A204.1 (cell line): ENCODE measurements at regions not wholly inside any gene's neighbourhood (a gene's known extent, or its start where the extent isn't known, plus 50 kb on each side); places are given as distances from the start of the nearest gene placed in this dataset.

Experiments used
- FAIRE-seq: peaks from 2 replicates; lab custom pipeline; 2012; peaks lifted over from hg19 to GRCh38; lab: Jason Lieb, UNC

DNA sequence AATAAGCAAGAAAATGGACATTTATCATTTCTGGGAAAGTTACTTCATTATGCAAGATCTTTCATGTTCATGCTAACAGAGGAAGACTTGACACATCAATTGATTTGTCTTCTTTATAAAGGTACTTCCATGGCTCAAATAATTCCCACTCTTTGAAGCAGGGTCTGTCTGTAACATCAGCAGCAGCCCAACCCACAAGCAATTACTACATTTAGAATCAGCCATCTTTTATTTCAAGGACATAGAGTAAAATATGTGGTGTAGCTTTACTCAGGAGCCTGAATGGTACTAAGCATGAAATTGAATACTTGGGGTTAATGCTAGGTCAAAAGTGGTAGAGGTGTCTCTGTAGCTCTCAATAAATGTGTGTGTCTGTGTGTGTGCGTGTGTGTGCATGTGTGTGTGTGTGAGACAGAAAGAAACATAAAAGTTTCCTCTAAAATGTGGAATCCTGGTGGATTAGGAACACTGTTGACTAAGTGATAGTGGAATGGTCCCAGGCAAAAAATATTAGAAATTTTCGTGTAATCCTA is 581.1 kb downstream of the CAAP1 start:
- FAIRE-seq = no peak

DNA sequence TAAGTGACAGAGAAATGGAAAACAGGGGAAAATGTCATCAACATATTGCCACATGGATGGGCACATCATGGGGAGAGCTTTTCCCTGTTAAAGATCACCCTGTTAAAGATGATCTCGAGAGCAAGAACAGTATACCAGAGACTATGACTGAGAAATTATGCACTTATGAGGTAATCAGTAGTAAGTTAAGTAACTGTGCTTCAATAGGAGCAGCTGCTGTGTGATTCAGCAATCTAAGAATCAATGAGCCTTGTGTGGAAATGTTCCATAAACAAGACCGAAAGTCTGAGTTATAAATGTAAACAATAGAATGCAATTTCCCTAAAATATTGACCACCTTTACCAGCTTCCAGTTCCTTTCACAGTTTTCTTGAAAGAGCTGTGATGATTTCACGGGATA is 582.3 kb downstream of the CAAP1 start:
- FAIRE-seq = no peak

DNA sequence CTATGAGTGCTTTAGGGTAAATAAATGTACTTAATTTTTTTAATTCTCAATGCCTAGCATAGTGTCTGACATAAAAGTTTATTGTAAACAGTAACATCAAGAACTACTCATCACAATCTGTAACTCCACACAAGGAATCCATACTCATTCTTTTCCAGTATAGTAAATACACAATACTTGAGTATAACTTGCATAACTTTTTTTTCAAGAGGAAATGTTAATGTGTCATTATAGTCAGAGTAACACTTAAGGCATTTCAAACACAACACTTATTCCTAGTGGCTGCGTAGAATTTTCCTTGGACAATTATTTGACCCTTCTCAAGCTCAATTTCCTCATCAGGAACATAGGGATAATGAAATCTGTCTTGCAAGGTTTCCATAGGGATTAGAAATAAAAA is 584.3 kb downstream of the CAAP1 start:
- no peak for FAIRE-seq

DNA sequence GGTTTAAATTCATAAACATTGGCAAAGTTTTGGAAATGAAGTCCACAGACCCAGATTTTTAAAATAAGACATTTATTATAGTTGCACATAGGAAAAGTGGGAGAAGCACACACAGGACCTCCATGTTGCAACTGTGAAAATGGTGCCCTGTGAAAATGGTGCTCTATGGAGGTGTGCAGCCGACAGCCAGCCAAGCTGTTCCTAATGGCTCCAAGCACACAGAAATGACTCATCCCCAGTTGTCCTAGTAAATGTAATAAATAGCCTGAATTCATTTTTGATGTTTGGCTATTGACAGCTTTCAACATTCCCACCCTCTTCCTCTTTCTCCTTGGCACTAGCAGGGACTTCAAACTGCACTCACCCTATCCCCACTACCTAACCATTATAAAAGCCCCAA is 590.9 kb downstream of the CAAP1 start:
- no peak for FAIRE-seq

DNA sequence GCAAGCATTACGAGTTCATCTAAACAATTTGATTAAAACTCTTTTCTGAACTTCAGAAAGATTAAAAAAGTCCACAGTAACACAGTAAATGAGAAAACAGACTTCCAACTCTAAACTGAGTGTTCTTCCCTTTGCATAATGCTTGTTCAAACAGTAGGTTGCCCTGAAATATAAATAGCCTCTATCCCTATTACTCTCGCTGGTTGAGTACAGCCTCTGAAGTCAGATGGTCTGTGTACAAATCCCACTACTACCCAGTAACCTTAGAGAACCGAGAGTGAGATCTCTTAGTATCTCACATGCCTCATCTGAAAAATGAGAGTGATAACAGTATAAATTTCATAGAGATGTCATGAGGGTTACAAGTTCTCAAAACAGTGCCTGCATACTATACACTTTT is 591.6 kb downstream of the CAAP1 start:
- no peak for FAIRE-seq

DNA sequence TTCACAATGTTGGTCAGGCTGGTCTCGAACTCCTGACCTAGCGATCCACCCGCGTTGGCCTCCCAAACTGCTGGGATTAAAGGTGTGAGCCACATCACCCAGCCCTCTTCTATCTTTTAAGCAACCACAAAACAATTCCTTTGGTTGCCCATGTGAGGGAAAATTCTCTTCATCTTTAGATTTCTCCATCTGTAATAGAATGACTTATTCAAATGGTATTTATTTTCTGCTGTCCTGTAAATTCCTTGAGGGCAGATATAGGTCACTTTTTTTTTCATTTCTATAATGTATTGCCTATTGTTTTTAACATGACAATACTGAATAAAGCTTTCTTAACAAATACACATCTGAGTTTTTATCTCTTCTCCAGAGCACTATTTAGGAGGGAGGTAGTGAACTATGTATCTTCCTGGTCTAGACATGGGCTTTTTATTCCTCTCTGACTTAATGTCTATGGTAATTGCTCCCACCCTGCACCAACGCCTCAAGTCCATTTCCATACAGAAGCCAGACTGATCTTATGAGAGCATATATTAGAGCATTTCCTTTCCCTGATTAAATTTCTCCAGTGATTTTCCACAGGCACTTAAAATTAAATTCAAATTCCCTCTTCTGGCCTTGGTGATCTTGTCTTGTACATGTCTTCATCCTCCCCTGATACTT is 595.6 kb downstream of the CAAP1 start:
- FAIRE-seq = no peak

DNA sequence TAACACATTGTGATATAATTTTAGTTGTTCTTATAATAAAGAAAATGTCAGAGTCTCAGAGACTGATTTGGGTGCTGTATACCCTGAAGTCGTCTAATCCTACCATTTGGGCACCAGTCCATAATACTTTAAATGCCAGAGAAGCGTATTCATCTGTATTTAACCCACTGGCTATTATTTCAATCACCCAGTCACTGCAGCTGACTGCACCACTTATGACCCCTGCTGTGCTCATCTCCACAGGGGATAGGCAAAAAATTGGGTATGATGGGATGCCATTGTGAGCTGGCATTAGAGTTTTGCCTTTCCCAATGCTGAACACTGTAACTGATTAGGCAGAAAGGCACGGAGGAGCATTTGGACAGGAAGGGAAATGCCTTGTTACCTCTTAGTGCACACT is 599.7 kb downstream of the CAAP1 start:
- no peak for FAIRE-seq

DNA sequence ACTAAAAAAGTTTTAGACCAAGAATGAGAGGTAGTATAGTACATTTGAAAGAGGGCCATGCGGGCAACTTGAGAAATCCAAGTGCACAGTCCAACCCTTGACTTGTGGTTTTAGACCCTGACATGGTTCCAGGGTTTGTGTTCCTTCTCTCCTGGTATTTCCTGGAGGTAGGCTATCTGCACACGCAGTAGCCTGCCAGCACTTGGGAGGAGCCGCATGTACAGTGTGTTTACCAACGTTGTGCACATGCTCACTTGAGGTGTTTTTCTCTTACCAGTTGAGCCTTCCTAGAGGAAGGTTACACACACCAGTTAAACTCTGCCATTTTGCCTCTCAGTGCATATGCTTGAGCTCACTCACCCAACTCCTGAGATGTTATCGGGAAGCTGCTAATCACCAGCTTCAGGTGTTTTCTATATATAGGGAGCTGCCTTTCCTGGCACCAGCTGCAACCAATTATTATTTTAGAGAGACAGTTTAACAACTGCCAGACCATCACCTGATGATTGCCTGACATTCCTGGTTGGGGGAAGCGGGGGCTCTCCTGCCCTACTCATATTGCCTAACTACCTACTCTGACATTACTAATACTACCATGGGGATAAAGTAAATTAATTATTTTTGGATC is 593.4 kb upstream of the TUSC1 start:
- FAIRE-seq = no peak

DNA sequence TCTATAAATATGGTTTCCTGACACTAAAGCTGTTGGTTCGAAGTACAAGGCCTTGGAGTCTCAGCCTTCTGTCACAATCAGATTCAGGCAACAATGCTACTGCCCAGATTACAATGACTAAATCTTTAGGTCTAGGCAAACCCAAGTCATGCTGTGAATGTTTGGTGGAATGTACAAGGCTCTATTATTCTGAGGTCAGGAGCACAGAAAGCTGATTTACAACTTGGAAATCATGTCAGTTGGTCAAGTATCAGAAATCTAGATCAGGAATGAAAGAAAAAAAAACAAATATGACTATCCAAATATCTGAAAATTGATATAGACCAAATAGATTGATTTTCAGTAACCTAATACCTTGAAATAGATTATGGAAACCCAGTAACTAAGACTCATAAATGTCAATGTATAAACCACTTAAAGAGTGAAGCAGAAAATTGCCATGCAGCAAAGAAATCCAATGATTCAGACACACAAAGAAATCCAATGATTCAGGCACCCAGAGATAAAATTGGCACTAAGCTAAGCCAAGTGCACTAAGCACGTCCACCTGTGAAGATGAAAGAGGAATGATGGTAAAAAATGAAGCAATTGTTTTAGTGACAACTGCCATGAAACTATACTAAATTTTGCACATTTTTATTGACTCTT is 588.0 kb upstream of the TUSC1 start:
- FAIRE-seq = no peak

DNA sequence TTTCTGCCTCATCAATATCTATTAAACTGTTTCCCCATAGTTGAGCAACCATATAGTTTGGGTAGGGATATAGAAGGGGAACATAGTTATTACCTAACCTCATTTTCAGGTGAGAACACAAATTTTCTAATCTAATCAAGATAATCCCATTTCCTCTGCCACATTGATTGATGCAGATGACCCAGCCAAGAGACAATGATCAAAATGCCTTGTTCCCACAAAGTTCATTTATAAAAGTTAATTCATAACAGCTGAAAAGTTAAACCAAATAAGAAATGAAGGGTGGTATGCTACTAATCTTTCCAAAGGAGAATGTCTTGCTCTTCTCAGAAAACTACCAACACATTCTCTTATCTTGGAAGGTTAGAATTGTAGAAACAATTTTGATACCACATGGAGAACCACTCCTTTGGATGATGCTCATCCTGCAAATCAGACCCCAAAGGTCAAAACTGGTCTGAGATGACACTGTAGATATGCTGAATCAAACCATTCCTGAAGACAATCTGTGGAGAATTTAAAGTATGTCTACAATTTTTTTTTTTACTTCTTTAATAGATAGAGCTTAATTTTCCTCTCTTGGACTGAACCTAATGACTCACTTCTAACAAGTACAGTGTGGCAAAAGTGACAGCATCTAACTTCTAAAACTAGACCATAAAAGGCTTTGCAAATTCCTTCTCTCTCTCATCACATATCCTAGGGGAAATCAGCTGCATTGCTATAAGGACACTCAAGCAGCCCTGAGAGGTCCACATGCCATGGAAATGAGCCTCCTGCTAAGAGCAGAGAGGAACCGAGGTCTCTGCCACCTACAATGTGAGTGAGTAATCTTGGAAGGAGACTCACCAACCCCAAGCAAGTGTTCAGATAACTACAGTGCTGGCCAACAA is 586.7 kb upstream of the TUSC1 start:
- FAIRE-seq = no peak

DNA sequence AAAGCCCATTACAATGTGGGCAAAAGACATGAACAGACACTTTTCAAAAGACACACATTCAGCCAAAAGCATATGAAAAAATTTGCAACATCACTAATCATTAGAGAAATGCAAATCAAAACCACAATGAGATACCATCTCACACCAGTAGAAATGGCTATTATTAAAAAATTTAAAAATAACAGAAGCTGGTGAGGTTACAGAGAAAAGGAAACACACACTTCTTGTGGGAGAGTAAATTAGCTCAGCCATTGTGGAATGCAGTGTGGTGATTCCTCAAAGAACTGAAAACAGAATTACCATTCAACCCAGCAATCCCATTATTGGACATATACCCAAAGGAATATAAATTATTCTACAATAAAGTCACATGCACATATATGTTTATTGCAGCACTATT is 585.2 kb upstream of the TUSC1 start:
- FAIRE-seq = no peak

DNA sequence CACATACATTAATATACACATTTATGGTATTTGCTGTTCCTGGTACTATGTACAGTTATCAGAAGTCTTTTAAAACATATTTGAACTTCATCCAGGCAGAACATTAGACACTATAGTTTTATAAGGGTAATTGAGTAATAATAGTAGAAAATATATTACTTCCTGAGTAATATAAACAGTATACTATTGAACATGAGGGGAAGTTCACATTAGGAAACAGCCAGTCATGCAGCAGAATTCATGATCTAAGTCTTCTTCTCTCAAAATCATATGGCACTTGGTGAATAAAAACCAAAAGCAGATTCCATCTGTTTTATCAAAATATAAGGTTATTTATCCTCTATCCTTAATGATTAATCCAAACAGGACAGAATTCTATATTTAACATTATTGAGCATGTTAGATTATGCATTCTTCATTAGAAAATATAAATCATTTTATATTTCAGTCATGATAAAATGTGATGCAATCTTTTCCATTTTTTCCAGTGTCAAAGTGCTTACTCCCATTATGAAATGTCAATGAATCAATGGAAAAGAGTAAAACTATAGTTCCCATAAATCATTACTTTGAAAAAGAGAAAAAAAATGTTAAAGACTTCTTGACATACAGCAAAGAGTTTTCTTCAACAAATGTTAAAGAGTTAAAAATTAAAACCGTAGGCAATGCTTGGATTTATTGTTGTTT is 584.3 kb upstream of the TUSC1 start:
- no peak for FAIRE-seq

DNA sequence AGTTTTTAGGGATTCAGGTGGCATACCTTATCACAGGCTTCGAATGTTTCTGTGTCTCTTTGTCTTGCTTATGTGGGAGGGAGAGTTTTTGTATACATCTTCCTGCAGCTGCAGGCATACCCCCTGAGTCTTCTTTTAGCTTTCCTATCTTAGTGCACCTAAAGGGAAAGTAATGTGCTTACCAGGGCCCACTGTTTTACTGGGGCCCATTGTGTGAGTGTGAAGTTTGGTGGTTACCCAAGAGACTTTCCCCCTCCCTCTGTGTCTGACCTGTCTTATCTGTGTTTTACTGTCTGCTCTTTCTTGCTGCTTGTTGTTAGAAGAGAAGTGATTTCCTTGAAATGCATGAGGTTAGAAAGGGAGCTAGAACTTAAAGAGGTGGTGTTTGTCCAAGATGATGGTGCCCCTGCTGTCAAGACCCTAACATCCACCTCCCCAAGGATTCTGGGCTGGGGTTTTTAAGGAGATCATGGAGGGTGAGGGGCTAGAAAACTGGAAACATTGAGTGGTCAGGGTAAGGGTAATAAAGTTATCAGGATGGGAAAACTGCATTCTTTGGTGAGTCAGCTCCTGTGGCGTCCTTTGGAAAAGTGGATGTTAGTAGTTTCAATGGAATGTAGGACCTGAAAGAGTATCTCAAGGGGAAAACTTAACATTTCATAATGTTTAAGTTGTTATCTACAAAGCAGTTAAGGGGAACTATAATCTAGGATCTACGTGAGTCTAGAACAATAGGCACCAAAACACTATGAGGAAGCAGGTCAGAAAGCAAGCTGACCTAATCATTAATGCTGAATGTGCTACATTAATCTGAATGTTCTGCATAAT is 583.5 kb upstream of the TUSC1 start:
- FAIRE-seq = no peak

DNA sequence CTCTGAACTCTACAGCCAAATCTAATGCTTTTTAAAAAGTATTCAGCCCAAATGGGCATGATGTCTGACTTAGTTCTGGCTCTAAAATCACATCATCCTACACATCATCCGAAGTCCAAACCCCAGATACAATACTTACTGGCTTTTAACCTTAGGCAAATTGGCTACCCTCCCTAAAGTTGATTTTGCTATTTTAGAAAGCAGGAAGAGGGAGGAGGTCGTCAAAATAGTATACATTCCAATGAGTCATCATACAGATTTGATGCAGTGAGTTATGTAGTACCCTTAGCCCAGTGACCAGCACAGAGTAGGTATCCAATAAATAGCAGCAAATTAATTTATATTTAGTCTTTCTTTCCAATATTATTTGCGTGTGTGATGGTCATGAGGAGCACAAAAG is 582.0 kb upstream of the TUSC1 start:
- no peak for FAIRE-seq

DNA sequence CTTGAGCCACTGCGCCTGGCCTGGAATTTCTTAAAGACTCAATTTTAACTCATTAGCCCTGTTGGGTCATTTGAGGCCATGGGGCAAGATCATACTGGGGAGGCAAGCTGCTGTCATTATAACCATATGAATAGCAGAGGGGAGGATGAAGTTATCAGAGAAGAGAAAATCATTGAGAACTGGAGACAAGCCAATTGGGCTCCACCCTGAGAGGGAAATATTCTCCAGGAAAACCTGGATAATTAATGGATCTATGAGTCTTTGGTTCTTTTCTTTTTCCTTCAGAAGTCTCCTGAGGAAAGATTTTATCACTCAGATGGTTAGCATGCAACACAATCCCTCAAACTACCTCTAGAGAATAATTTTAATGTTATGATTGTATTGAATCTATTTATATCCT is 569.6 kb upstream of the TUSC1 start:
- FAIRE-seq = no peak

DNA sequence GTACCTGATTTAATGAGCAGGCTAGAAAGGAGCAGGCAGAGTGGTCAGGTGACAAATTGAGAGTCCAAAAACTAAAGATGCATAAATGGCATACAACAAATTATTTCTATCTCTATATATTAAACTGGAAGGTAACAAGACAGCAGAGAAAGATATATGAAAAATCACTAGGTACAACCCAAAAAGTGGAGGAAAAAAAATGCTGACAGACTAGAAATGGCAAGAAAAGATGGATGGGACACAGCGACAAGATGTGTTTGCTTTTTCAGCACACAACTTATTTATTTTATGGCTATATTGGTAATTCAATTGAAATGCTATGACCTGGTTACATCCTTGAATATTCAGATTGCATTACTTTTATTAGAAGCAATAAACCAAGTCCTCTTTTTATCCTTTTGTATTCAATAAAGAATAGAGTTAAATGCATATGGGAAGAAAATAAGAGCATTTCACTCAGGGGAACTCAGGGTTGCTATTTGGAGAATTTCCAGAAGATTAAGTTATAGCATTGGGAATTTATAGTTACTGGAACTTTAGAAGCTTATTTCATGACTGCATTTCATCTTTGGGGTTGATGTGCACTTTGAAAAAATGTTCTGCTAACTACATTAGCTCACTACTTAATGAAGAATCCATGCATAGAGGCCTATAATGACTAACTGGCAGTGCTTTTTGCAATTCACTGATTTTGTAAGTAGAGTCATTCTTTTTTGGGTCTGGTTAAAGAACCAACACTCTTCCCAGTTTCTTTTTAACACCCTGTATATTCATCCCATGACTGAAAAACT is 566.6 kb upstream of the TUSC1 start:
- FAIRE-seq = no peak

DNA sequence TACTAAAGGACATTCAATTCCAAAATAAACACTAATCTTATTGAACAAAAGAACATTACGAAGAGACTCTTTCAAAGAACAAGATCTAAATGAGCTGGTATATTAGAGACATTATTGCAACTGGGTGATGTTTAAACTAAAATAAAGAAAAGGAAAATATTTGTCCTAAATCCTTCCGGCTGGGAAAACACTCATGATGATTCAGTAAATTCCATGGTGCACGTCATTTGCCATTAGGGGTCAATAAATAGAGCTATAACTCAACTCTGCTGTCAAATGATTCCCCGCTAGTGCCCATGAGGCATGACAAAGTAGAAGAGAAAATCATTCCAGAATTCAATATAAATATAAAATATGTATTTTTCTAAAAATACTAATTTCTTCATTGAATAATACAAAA is 565.5 kb upstream of the TUSC1 start:
- no peak for FAIRE-seq

DNA sequence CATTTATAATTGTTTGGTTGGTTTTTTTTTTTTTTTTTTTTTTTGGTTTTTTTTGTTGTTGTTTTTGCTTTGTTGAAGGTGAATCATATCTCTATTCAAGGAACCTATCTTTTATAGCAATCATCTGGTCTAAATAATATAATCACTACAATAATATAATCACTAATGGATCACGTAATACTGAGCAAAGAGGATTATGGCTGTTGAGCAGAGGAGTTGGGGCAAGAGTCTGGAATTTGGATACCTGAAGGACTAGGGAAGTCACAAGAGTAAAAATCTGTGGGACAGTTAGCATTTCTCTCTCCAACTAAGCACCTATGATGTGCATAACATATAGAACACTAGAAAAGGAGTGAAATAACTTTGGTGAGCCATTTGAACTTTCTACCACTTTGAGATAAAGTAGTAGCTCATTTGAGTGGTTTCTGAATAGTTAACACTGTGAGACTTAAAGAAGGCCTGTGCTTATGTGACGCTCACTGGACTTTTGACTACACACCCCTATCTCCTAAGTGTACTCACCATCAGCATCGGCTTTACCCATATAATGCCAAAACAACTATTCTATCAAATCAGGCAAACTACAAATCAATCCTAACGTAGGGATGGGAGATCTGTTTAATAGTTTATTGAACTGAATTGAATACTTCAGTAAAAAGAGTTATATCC is 564.9 kb upstream of the TUSC1 start:
- FAIRE-seq = no peak

DNA sequence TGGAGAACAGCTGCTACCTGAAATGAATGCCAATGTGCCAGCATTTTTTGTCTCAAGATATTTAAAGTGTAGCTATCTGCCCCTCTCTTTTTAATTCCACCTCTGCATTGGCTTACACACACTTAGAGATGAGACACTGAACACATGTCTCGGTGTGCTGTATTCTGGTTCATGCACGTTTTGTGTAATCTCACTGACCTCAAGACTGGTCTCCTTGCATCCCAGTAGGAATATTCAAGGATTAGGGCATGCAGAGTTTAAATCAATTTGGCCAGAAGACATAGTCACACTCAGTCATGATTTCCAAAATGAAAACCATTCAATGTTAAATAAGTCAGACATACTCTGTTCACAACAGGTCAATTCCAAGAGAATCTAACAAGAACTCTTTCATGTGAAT is 561.8 kb upstream of the TUSC1 start:
- FAIRE-seq = no peak

DNA sequence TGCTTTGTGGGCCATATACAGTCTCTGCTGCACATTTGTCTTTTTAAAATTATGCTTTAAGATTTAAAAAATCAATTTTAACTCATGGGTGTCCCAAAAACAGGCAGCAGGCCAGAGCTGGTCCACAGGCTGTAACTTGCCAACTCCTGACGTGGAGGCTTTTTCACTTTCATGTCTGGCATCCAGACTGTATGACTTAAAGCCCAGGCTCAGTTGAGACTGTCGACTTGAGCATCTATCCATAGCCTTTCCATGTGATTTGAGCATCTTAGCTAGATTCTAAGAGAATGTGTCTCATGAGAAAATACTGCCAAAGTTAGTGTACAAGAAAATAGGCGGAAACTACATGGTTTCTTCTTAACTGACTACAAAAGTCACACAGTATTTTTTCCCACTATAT is 559.0 kb upstream of the TUSC1 start:
- no peak for FAIRE-seq
